Activated CD4-positive, alpha-beta T cell treated with anti-CD3 and anti-CD28 coated beads, Interleukin-2, amount 10 ng/mL, durations not matched to agents 7 days and 5 days (primary cell): ENCODE measurements at regions not wholly inside any gene's neighbourhood (a gene's known extent, or its start where the extent isn't known, plus 50 kb on each side); places are given as distances from the start of the nearest gene placed in this dataset.

Experiments
- CTCF ChIA-PET: fragments of 350-600 bp; sonication (Branson Sonifier 250); formaldehyde crosslinking; loops from one replicate; lab custom pipeline; 2021; ENCODE audit warnings: antibody characterized with exemption; lab: Charles Lee
- POLR2A ChIA-PET: fragments of 350-600 bp; sonication (Branson Sonifier 250); formaldehyde crosslinking; loops from one replicate; lab custom pipeline; 2021; ENCODE audit warnings: antibody characterized with exemption; lab: Charles Lee
- DNase-seq: peaks from one replicate; pipeline ENCODE4 v3.0.0-alpha.2; 2020
- H3K27ac Mint-ChIP-seq: one replicate; pipeline ENCODE4 v1.8.0; 2021; ENCODE audit warnings: mild to moderate bottlenecking, moderate library complexity, mixed read lengths
- H3K27me3 Mint-ChIP-seq: one replicate; pipeline ENCODE4 v1.8.0; 2021; ENCODE audit warnings: mixed read lengths
- H3K36me3 Mint-ChIP-seq: one replicate; pipeline ENCODE4 v1.8.0; 2021; ENCODE audit warnings: low read depth, mixed read lengths
- H3K4me1 Mint-ChIP-seq: one replicate; pipeline ENCODE4 v1.8.0; 2021; ENCODE audit warnings: mixed read lengths
- H3K4me3 Mint-ChIP-seq: one replicate; pipeline ENCODE4 v1.8.0; 2021; ENCODE audit warnings: mild to moderate bottlenecking, moderate library complexity, mixed read lengths
- H3K9me3 Mint-ChIP-seq: one replicate; pipeline ENCODE4 v1.8.0; 2021; ENCODE audit warnings: mixed read lengths

- H3K36me3 Mint-ChIP-seq: no peaks in the 10 kb centered on the region
- ChIA-PET CTCF (no interaction called here), POLR2A (no interaction called here)
- H3K27me3 Mint-ChIP-seq: peaks cover 8% of the 10 kb centered on the region
- DNase-seq: no peak
- no peak overlapping the region for H3K4me3 Mint-ChIP-seq
- no peaks in the 10 kb centered on the region for H3K9me3 Mint-ChIP-seq
- no peak overlapping the region for H3K27ac Mint-ChIP-seq
- H3K4me1 Mint-ChIP-seq: no peaks in the 10 kb centered on the region
Observed at GRCh38 chr6:1146500-1146899, 165.4 kb upstream of the FOXQ1 start.

DNA sequence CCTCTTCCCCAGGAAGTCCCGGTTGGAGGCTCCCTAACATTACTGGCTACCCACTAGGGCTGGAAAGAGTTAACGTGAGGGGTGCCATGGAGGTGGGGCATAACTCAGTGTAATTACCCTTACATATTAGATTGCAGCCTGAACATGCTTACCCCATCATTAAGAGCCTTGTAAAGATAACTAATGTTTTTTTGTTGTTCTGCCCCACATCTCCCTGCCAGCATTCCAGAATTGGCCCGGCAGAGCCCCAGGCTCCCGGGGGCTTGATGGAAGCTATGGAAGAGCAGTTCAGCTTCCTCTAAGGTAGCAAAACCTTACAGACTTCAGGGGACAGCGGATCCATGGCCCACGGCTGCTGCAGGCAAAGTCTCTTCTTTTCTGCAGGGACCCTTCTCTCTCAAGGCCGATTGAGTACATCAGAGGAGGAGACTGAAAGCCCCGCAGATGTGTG, 166.1 kb upstream of the FOXQ1 start:
- no peak overlapping the region for H3K27ac Mint-ChIP-seq
- ChIA-PET POLR2A (no interaction called here), CTCF (no interaction called here)
- H3K27me3 Mint-ChIP-seq: peaks cover 7% of the 10 kb centered on the region
- no peaks in the 10 kb centered on the region for H3K4me1 Mint-ChIP-seq
- no peaks in the 10 kb centered on the region for H3K36me3 Mint-ChIP-seq
- no peaks in the 10 kb centered on the region for H3K9me3 Mint-ChIP-seq
- DNase-seq: no peak
- H3K4me3 Mint-ChIP-seq: no peak overlapping the region

- Mint-ChIP-seq H3K36me3 (no peaks in the 10 kb centered on the region), H3K27me3 (peaks cover 7% of the 10 kb centered on the region), H3K4me3 (no peak overlapping the region), H3K4me1 (no peaks in the 10 kb centered on the region), H3K9me3 (no peaks in the 10 kb centered on the region), H3K27ac (no peak overlapping the region)
- POLR2A ChIA-PET: no interaction called here
- no peak for DNase-seq
- CTCF ChIA-PET: no interaction called here
Observed at GRCh38 chr6:1144842-1145767, 166.8 kb upstream of the FOXQ1 start.

GRCh38 chr6:1143655-1144054, 168.2 kb upstream of the FOXQ1 start:
- Mint-ChIP-seq H3K27ac (no peak overlapping the region), H3K36me3 (no peaks in the 10 kb centered on the region), H3K9me3 (no peaks in the 10 kb centered on the region), H3K4me3 (no peak overlapping the region), H3K27me3 (peaks cover 7% of the 10 kb centered on the region), H3K4me1 (no peaks in the 10 kb centered on the region)
- POLR2A ChIA-PET: no interaction called here
- CTCF ChIA-PET: no interaction called here
- DNase-seq: no peak

DNA sequence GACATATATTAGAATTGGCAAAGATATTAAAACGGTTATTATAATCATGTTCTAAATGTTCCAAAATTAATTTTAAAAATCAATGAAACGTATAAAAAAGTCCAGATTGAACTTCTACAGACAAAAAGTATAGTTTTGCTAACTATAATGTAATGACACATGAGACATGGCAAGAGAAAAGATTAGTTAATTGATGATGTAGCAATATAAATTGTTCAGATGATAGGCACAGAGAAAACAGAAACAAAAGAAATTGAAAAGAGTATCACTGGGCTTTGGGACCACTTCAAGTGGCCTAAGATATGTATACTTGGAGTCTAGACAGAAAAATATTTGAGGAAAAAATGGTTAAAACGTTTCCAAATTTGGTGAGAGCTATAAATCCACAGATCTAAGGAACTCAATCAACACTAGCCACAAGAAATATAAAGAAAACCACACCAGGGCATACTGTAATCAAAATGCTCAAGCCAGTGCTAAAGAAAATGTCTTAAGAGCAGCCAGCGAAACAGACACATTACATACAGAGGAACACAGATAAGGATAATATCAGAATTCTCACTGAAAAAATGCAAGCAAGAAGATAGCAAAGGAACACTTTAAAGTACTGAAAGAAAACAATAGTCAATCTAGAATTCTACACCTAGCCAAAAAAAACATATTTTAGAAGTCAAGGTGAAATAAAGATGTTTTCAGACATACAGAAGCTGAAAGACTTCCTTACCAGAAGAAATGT, 172.6 kb upstream of the FOXQ1 start:
- H3K9me3 Mint-ChIP-seq: no peaks in the 10 kb centered on the region
- no peaks in the 10 kb centered on the region for H3K4me1 Mint-ChIP-seq
- ChIA-PET POLR2A (interaction anchor here (1.0 kb wide), 1 partner anchor 58 kb away, joined by 3 read pairs; no protein-coding TSS in a partner anchor), CTCF (no interaction called here)
- H3K36me3 Mint-ChIP-seq: no peaks in the 10 kb centered on the region
- no peak overlapping the region for H3K4me3 Mint-ChIP-seq
- H3K27me3 Mint-ChIP-seq: peaks cover 10% of the 10 kb centered on the region
- no peak for DNase-seq
- H3K27ac Mint-ChIP-seq: no peak overlapping the region

DNA sequence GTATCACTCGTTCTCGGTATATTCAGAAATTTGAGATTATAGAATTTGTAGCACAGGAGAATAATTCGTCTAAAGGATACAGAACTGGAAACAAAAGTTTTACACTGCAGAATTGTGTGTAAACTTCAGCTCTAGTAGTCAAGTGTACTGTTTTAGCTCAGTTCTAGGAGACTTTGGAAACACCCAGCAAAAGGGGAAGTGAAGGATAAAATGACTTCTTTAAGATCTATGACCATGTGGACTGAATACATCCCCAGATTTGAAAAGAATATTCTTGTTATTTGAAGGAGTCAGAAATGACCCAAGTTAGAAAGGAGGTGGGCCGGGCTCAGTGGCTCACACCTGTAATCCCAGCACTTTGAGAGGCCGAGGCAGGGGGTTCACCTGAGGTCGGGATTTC, 174.0 kb upstream of the FOXQ1 start:
- ChIA-PET CTCF (no interaction called here), POLR2A (no interaction called here)
- H3K4me3 Mint-ChIP-seq: no peak overlapping the region
- no peaks in the 10 kb centered on the region for H3K36me3 Mint-ChIP-seq
- H3K27ac Mint-ChIP-seq: no peak overlapping the region
- peaks cover 14% of the 10 kb centered on the region for H3K27me3 Mint-ChIP-seq
- no peak for DNase-seq
- no peaks in the 10 kb centered on the region for H3K4me1 Mint-ChIP-seq
- H3K9me3 Mint-ChIP-seq: no peaks in the 10 kb centered on the region

GRCh38 chr6:1136827-1137226, 175.1 kb upstream of the FOXQ1 start:
- ChIA-PET POLR2A (no interaction called here), CTCF (no interaction called here)
- DNase-seq: no peak
- Mint-ChIP-seq H3K27me3 (peaks cover 18% of the 10 kb centered on the region), H3K4me3 (no peak overlapping the region), H3K27ac (no peak overlapping the region), H3K9me3 (no peaks in the 10 kb centered on the region), H3K4me1 (no peaks in the 10 kb centered on the region), H3K36me3 (no peaks in the 10 kb centered on the region)

GRCh38 chr6:1136415-1136774, 175.5 kb upstream of the FOXQ1 start:
- no peak for DNase-seq
- Mint-ChIP-seq H3K9me3 (no peaks in the 10 kb centered on the region), H3K27me3 (peaks cover 19% of the 10 kb centered on the region), H3K4me3 (no peak overlapping the region), H3K27ac (no peak overlapping the region), H3K36me3 (no peaks in the 10 kb centered on the region), H3K4me1 (no peaks in the 10 kb centered on the region)
- ChIA-PET CTCF (no interaction called here), POLR2A (no interaction called here)

DNA sequence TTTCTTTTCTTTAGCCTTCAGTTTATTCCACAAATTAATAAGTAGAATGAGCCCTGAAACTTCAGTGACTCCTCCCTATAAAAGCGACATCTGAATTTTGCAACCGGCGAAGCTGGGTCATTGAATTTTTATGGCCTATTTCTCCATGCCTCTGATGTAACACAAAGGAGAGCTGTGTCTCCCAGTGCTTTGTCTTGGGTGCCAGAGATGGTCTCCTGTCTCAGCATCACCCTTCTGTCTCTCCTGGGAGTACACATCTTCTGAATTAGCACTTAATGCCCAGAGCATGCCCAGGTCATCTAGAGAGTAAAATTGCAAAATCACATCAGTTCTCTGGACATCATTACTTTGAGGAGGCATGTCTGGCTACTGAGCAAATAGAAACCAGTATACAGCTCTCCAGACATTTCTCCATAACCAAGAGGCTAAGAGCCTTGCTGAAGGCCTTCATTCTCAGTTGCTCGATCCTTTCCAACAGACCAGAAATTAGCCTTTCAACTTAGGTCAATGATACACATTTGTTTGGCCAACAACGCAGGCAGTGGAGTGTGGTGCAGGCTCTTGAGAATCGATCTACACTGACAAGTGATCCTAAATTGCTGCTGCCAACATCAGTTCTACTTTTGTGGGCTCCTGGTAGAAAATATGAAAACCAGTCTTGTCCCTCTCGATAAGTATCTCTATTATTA, 176.0 kb upstream of the FOXQ1 start:
- no peak for DNase-seq
- ChIA-PET CTCF (no interaction called here), POLR2A (no interaction called here)
- Mint-ChIP-seq H3K4me3 (no peak overlapping the region), H3K4me1 (no peaks in the 10 kb centered on the region), H3K36me3 (no peaks in the 10 kb centered on the region), H3K9me3 (no peaks in the 10 kb centered on the region), H3K27me3 (peaks cover 19% of the 10 kb centered on the region), H3K27ac (no peak overlapping the region)

DNA sequence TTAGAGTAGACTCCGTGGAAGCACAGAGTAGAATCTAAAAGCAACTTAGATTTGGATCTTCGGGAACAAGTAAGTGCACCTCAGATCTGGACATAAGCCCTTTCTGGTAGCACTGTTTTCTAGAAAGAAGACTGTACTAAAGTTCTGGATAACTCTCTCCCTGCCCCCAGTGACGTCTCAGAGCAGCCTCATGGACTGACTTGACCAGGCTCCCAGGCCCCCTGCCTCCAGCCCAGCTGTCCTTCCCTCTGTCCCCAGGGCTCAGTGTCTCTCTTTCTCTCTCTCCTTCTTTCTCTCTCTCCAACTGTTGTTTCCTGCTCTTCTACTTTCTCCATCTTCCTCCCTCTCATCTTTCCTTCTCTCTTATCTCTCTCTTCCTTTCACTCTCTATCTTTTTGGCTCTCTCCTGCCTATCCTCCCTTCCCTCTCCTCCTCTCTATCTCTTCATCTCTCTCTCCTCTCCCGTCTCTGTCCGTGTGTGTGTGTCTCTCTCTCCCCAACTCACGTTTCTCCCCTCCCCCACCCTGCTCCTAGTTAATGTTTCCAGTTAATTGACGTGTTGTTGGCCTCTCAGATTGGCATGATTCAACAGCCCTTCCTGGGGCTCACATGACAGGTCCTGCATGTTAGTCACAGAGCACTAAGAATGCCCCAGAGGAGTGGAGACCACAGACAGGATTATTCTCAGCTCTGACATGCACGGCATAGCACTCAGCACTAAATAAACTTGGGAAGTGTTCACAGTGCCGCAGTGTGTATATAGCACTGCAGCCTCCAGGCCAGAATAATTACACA, 180.4 kb upstream of the FOXQ1 start:
- CTCF ChIA-PET: no interaction called here
- Mint-ChIP-seq H3K27ac (no peak overlapping the region), H3K27me3 (peaks cover 18% of the 10 kb centered on the region)

DNA sequence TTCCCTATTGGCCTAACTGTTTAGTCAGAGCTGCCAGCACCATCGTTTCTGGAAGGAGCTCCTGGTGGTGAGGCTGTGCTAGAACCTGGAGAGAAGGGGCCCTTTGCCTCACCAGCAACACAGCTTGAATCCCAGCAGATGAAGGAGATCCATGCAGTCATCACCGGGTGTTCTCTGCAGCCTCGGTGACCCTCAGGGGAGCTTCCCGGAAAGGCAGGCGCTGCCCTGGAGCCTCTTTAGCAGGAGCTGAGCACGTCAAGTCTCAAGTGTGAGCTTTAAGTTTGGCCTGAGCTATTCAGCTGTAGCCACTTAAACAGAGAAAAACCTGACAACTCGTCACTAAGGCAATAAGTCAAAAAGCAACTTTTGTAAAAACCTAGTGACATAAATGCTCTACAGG, 181.2 kb upstream of the FOXQ1 start:
- no peaks in the 10 kb centered on the region for H3K36me3 Mint-ChIP-seq
- H3K27ac Mint-ChIP-seq: no peak overlapping the region
- H3K27me3 Mint-ChIP-seq: peaks cover 18% of the 10 kb centered on the region
- POLR2A ChIA-PET: no interaction called here
- no peaks in the 10 kb centered on the region for H3K9me3 Mint-ChIP-seq
- CTCF ChIA-PET: no interaction called here
- no peaks in the 10 kb centered on the region for H3K4me1 Mint-ChIP-seq
- H3K4me3 Mint-ChIP-seq: no peak overlapping the region
- DNase-seq: no peak

More for the DNA sequence above, 180.4 kb upstream of the FOXQ1 start:
- H3K4me1 Mint-ChIP-seq: no peaks in the 10 kb centered on the region
- H3K36me3 Mint-ChIP-seq: no peaks in the 10 kb centered on the region
- H3K4me3 Mint-ChIP-seq: no peak overlapping the region
- POLR2A ChIA-PET: no interaction called here
- DNase-seq: no peak
- no peaks in the 10 kb centered on the region for H3K9me3 Mint-ChIP-seq

GRCh38 chr6:1129131-1129530, 182.8 kb upstream of the FOXQ1 start:
- ChIA-PET POLR2A (no interaction called here), CTCF (no interaction called here)
- Mint-ChIP-seq H3K4me1 (no peaks in the 10 kb centered on the region), H3K27ac (no peak overlapping the region), H3K9me3 (no peaks in the 10 kb centered on the region), H3K27me3 (peaks cover 11% of the 10 kb centered on the region), H3K36me3 (no peaks in the 10 kb centered on the region), H3K4me3 (no peak overlapping the region)
- DNase-seq: no peak
